HG02678 (cell line): ENCODE measurements at regions not wholly inside any gene's neighbourhood (a gene's known extent, or its start where the extent isn't known, plus 50 kb on each side); places are given as distances from the start of the nearest gene placed in this dataset.
A peak's percentile ranks its signal among the peaks of the same experiment; 100 is the strongest.
"Not testable (repeated sequence)": the region's sequence is repeated elsewhere in the genome, so short reads cannot be mapped to it uniquely, and the experiment has no call there.

Experiments
- ATAC-seq: cut with Tn5 transposase; IDR thresholded peaks from one replicate; pipeline ENCODE4 v1.9.1; 2021; ENCODE audit warnings: mild to moderate bottlenecking, moderate library complexity; ENCODE audit not compliant: unreplicated experiment

- no peak for ATAC-seq
Measured at GRCh38 chr5:152456815-152457443, 51.9 kb upstream of the NMUR2 start.

GRCh38 chr5:152462021-152462721 lies 57.1 kb upstream of the NMUR2 start:
- peak; percentile 72 for ATAC-seq

- ATAC-seq, result no peak
Measured at GRCh38 chr5:152464048-152464447, 59.0 kb upstream of the NMUR2 start.

GRCh38 chr5:152465140-152465539 lies 60.1 kb upstream of the NMUR2 start:
- no peak for ATAC-seq

GRCh38 chr5:152466085-152466745 lies 61.1 kb upstream of the NMUR2 start:
- ATAC-seq, result no peak

GRCh38 chr5:152470167-152470566 lies 65.1 kb upstream of the NMUR2 start:
- no peak for ATAC-seq

- ATAC-seq, result no peak
Measured at GRCh38 chr5:152472083-152472482, 67.0 kb upstream of the NMUR2 start.

GRCh38 chr5:152474961-152475360 lies 69.9 kb upstream of the NMUR2 start:
- no peak for ATAC-seq

GRCh38 chr5:152477536-152477935 lies 72.5 kb upstream of the NMUR2 start:
- no peak for ATAC-seq

GRCh38 chr5:152479866-152480265 lies 74.8 kb upstream of the NMUR2 start:
- ATAC-seq, result not testable (repeated sequence)

- ATAC-seq, result not testable (repeated sequence)
Measured at GRCh38 chr5:152480677-152481076, 75.6 kb upstream of the NMUR2 start.

GRCh38 chr5:152487130-152487529 lies 82.1 kb upstream of the NMUR2 start:
- ATAC-seq, result no peak

GRCh38 chr5:152488869-152489268 lies 83.8 kb upstream of the NMUR2 start:
- ATAC-seq, result no peak

- ATAC-seq, result no peak
Measured at GRCh38 chr5:152499814-152500535, 94.9 kb upstream of the NMUR2 start.

- no peak for ATAC-seq
Measured at GRCh38 chr5:152501294-152501693, 96.2 kb upstream of the NMUR2 start.

GRCh38 chr5:152503206-152503605 lies 98.1 kb upstream of the NMUR2 start:
- ATAC-seq, result no peak

GRCh38 chr5:152505442-152506042 lies 100.5 kb upstream of the NMUR2 start:
- ATAC-seq, result peak; percentile 92

GRCh38 chr5:152511120-152511519 lies 106.0 kb upstream of the NMUR2 start:
- no peak for ATAC-seq

GRCh38 chr5:152511531-152512132 lies 106.6 kb upstream of the NMUR2 start:
- ATAC-seq, result no peak

- no peak for ATAC-seq
Measured at GRCh38 chr5:152514827-152515397, 109.8 kb upstream of the NMUR2 start.
